ENCODE measurements at regions not wholly inside any gene's neighbourhood (a gene's known extent, or its start where the extent isn't known, plus 50 kb on each side); places are given as distances from the start of the nearest gene placed in this dataset.

GRCh38 chr10:28375399-28376354 lies 72.8 kb upstream of the MPP7 start:
- no peak for DNase-seq
- Histone ChIP-seq H3K9me3 (no peaks in the 10 kb centered on the region), H3K27me3 (no peaks in the 10 kb centered on the region), H3K4me3 (no peak overlapping the region), H3K27ac (peak overlapping the region; percentile 32), H3K4me1 (no peaks in the 10 kb centered on the region), H3K36me3 (no peaks in the 10 kb centered on the region)
- intact Hi-C loops (cut with DNase I): no loop called here
- ATAC-seq: peak; percentile 85
- no peak for TF ChIP-seq CTCF (IDR thresholded peaks at IDR 0.05)

GRCh38 chr10:28378986-28379585 lies 76.2 kb upstream of the MPP7 start:
- no peak overlapping the region for H3K4me3 ChIP-seq
- no peak for ATAC-seq
- no peaks in the 10 kb centered on the region for H3K9me3 ChIP-seq
- intact Hi-C loops (cut with DNase I): no loop called here
- DNase-seq: no peak
- no peaks in the 10 kb centered on the region for H3K36me3 ChIP-seq
- H3K4me1 ChIP-seq: peaks cover 5% of the 10 kb centered on the region
- no peaks in the 10 kb centered on the region for H3K27me3 ChIP-seq
- no peak overlapping the region for H3K27ac ChIP-seq
- no peak for TF ChIP-seq CTCF (IDR thresholded peaks at IDR 0.05)

- H3K4me1 ChIP-seq: peaks cover 5% of the 10 kb centered on the region
- no peak overlapping the region for H3K27ac ChIP-seq
- no peaks in the 10 kb centered on the region for H3K9me3 ChIP-seq
- intact Hi-C loops (cut with DNase I): no loop called here
- DNase-seq: no peak
- no peaks in the 10 kb centered on the region for H3K36me3 ChIP-seq
- ATAC-seq: no peak
- H3K4me3 ChIP-seq: no peak overlapping the region
- no peaks in the 10 kb centered on the region for H3K27me3 ChIP-seq
- no peak for TF ChIP-seq CTCF (IDR thresholded peaks at IDR 0.05)
Measured at GRCh38 chr10:28381466-28381865, 78.6 kb upstream of the MPP7 start.

GRCh38 chr10:28381903-28382347 lies 79.1 kb upstream of the MPP7 start:
- no peaks in the 10 kb centered on the region for H3K27me3 ChIP-seq
- H3K27ac ChIP-seq: no peak overlapping the region
- no peak overlapping the region for H3K4me3 ChIP-seq
- H3K4me1 ChIP-seq: peaks cover 5% of the 10 kb centered on the region
- H3K36me3 ChIP-seq: no peaks in the 10 kb centered on the region
- TF ChIP-seq CTCF (IDR thresholded peaks at IDR 0.05): peak; percentile 94
- intact Hi-C loops (cut with DNase I): no loop called here
- no peaks in the 10 kb centered on the region for H3K9me3 ChIP-seq
- ATAC-seq: peak; percentile 97
- DNase-seq: peak; percentile 72

- H3K36me3 ChIP-seq: no peaks in the 10 kb centered on the region
- intact Hi-C loops (cut with DNase I): no loop called here
- no peak for TF ChIP-seq CTCF (IDR thresholded peaks at IDR 0.05)
- no peak overlapping the region for H3K27ac ChIP-seq
- no peak for ATAC-seq
- no peaks in the 10 kb centered on the region for H3K9me3 ChIP-seq
- H3K4me1 ChIP-seq: peaks cover 5% of the 10 kb centered on the region
- DNase-seq: no peak
- no peaks in the 10 kb centered on the region for H3K27me3 ChIP-seq
- no peak overlapping the region for H3K4me3 ChIP-seq
Measured at GRCh38 chr10:28382525-28383269, 79.8 kb upstream of the MPP7 start.

All from upper lobe of right lung (tissue), 1 donor.